ENCODE measurements at regions not wholly inside any gene's neighbourhood (a gene's known extent, or its start where the extent isn't known, plus 50 kb on each side); places are given as distances from the start of the nearest gene placed in this dataset.

- Histone ChIP-seq H3K4me2 (no peak overlapping the region), H3K27me3 (peaks cover 10% of the 10 kb centered on the region), H4K20me1 (ENCODE audit: insufficient read depth, poor library complexity, severe bottlenecking) (no peaks in the 10 kb centered on the region), H3K27ac (no peak overlapping the region), H3K36me3 (replicated peaks; ENCODE audit: insufficient read depth, low read depth) (no peaks in the 10 kb centered on the region), H3K9me3 (ENCODE audit: low read depth) (no peaks in the 10 kb centered on the region), H3K4me1 (ENCODE audit: insufficient read depth) (no peaks in the 10 kb centered on the region), H3K79me2 (no peaks in the 10 kb centered on the region), H3K4me3 (no peak overlapping the region), H2AFZ (no peak overlapping the region), H3K9me2 (replicated peaks; ENCODE audit: insufficient read depth) (no peaks in the 10 kb centered on the region)
- TF ChIP-seq EZH2 (IDR thresholded peaks at IDR 0.05; ENCODE audit: borderline replicate concordance), result no peak
- no peak for TF ChIP-seq EZH2phosphoT487 (IDR thresholded peaks at IDR 0.05; ENCODE audit: low read depth, severe bottlenecking, unreplicated experiment)
- TF ChIP-seq, protein P1, sequence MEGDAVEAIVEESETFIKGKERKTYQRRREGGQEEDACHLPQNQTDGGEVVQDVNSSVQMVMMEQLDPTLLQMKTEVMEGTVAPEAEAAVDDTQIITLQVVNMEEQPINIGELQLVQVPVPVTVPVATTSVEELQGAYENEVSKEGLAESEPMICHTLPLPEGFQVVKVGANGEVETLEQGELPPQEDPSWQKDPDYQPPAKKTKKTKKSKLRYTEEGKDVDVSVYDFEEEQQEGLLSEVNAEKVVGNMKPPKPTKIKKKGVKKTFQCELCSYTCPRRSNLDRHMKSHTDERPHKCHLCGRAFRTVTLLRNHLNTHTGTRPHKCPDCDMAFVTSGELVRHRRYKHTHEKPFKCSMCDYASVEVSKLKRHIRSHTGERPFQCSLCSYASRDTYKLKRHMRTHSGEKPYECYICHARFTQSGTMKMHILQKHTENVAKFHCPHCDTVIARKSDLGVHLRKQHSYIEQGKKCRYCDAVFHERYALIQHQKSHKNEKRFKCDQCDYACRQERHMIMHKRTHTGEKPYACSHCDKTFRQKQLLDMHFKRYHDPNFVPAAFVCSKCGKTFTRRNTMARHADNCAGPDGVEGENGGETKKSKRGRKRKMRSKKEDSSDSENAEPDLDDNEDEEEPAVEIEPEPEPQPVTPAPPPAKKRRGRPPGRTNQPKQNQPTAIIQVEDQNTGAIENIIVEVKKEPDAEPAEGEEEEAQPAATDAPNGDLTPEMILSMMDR (IDR thresholded peaks at IDR 0.05; ENCODE audit: poor library complexity), result no peak
- no peak for DNase-seq (ENCODE audit: low spot score)
- 92% methylated on average over 3 of the region's 3 CpGs for WGBS (ENCODE audit: low lambda C conversion rate, missing lambda C conversion rate)
These were observed 268.2 kb downstream of the ABHD5 start for GRCh38 chr3:43958973-43959372.

DNA sequence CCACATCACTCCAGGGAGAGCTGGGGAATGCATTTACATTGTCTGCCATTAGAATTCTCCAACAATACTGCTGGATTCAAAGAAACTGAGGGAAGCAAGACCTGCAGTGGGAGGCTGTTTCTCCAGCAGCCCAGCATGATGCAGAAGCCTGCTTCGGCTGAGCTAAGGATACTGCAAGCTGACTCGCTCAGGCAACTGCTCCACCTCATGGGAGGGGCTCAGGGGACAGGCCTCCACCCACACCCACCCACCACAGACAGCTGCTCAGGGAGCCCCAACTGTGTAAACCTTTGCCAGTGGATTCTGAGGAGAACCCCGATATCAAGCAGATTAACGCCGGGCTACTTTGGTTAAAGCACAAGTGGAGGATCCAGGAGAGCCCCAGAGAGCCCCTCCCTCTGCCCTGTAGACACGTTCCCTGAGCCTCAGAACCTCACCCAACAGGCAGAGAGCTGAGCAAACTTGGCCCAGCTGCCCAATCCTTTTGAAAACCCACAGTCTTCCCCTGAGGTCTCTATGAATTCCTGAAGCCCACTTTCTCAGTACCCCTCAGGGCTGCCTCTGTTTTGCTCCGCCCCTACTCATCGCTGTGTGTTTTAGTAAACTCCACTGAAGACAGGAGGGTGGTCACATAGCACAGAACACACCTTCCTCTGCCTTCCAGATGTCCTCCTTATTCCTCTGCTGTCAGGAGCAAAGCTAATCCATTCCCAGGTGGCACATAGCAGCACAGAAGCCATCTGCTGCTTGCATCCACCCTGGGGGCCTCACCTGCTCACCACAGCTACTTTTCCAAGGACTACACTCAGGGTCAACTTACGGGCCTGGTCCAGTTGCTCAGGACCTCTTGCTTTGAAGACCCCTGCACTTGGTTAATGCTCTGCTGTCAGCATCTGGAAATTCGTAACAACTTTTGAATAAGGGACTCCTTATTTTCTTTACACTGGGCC lies 269.0 kb downstream of the ABHD5 start:
- Histone ChIP-seq H3K36me3 (replicated peaks; ENCODE audit: insufficient read depth, low read depth) (no peaks in the 10 kb centered on the region), H3K79me2 (no peaks in the 10 kb centered on the region), H3K9me2 (replicated peaks; ENCODE audit: insufficient read depth) (no peaks in the 10 kb centered on the region), H3K9me3 (ENCODE audit: low read depth) (no peaks in the 10 kb centered on the region), H3K27ac (no peak overlapping the region), H2AFZ (no peak overlapping the region), H4K20me1 (ENCODE audit: insufficient read depth, poor library complexity, severe bottlenecking) (no peaks in the 10 kb centered on the region), H3K4me1 (ENCODE audit: insufficient read depth) (no peaks in the 10 kb centered on the region), H3K4me3 (no peak overlapping the region), H3K4me2 (no peak overlapping the region), H3K27me3 (peaks cover 10% of the 10 kb centered on the region)
- TF ChIP-seq, protein P1 (IDR thresholded peaks at IDR 0.05; ENCODE audit: poor library complexity), result no peak
- TF ChIP-seq EZH2phosphoT487 (IDR thresholded peaks at IDR 0.05; ENCODE audit: low read depth, severe bottlenecking, unreplicated experiment) (no peak), EZH2 (IDR thresholded peaks at IDR 0.05; ENCODE audit: borderline replicate concordance) (no peak)
- WGBS (ENCODE audit: low lambda C conversion rate, missing lambda C conversion rate), result 82% methylated on average over 10 of the region's 10 CpGs
- no peak for DNase-seq (ENCODE audit: low spot score)

GRCh38 chr3:43960448-43960840 lies 269.7 kb downstream of the ABHD5 start:
- TF ChIP-seq, protein P1 (IDR thresholded peaks at IDR 0.05; ENCODE audit: poor library complexity), result no peak
- TF ChIP-seq EZH2phosphoT487 (IDR thresholded peaks at IDR 0.05; ENCODE audit: low read depth, severe bottlenecking, unreplicated experiment) (no peak), EZH2 (IDR thresholded peaks at IDR 0.05; ENCODE audit: borderline replicate concordance) (no peak)
- WGBS (ENCODE audit: low lambda C conversion rate, missing lambda C conversion rate), result 62% methylated on average over 3 of the region's 3 CpGs
- Histone ChIP-seq H4K20me1 (ENCODE audit: insufficient read depth, poor library complexity, severe bottlenecking) (no peaks in the 10 kb centered on the region), H3K27me3 (peaks cover 7% of the 10 kb centered on the region), H3K36me3 (replicated peaks; ENCODE audit: insufficient read depth, low read depth) (no peaks in the 10 kb centered on the region), H3K27ac (no peak overlapping the region), H3K4me2 (no peak overlapping the region), H3K9me2 (replicated peaks; ENCODE audit: insufficient read depth) (no peaks in the 10 kb centered on the region), H3K9me3 (ENCODE audit: low read depth) (no peaks in the 10 kb centered on the region), H2AFZ (no peak overlapping the region), H3K4me1 (ENCODE audit: insufficient read depth) (no peaks in the 10 kb centered on the region), H3K4me3 (no peak overlapping the region), H3K79me2 (no peaks in the 10 kb centered on the region)
- DNase-seq (ENCODE audit: low spot score), result peak; percentile 36

All from hepatocyte (in vitro differentiated cells).